Upper lobe of left lung (tissue), 6 donors: ENCODE measurements at regions not wholly inside any gene's neighbourhood (a gene's known extent, or its start where the extent isn't known, plus 50 kb on each side); places are given as distances from the start of the nearest gene placed in this dataset.
A peak's percentile ranks its signal among the peaks of the same experiment; 100 is the strongest.
"Not testable (repeated sequence)": the region's sequence is repeated elsewhere in the genome, so short reads cannot be mapped to it uniquely, and the experiment has no call there.

Experiments used
- ATAC-seq, 2 donors: fragments of 200-7000 bp; cut with Tn5 transposase; one replicate each; pipeline ENCODE4 v1.9.1; 2022; ENCODE audit warnings: mild to moderate bottlenecking in 2 of 2, moderate library complexity in 2 of 2; ENCODE audit not compliant: low FRiP score in 2 of 2
- DNase-seq, 2 donors: peaks; one replicate each; pipeline ENCODE4 v3.0.0-alpha.2; 2019 to 2020
- H3K27ac ChIP-seq, 4 donors: fragments of 200-600 bp; sonication (generic); one replicate each; pipeline ENCODE4 v1.5.1; 2016 to 2019
- H3K27me3 ChIP-seq, 4 donors: fragments of 200-600 bp; sonication (generic); one replicate each; pipeline ENCODE4 v1.5.1; 2017 to 2019
- H3K36me3 ChIP-seq, 4 donors: fragments of 200-600 bp; sonication (generic); one replicate each; pipeline ENCODE4 v1.5.1; 2016 to 2019
- H3K4me1 ChIP-seq, 4 donors: fragments of 200-600 bp; sonication (generic); one replicate each; pipeline ENCODE4 v1.5.1; 2018 to 2019
- H3K4me3 ChIP-seq, 4 donors: fragments of 200-600 bp; sonication (generic); one replicate each; pipeline ENCODE4 v1.5.1; 2017 to 2019; ENCODE audit warnings: mild to moderate bottlenecking in 2 of 4, moderate library complexity in 1 of 4
- H3K9me3 ChIP-seq, 4 donors: fragments of 200-600 bp; sonication (generic); one replicate each; pipeline ENCODE4 v1.5.1; 2018 to 2019
- EP300 ChIP-seq, 4 donors: sonication (generic); formaldehyde crosslinking; IDR thresholded peaks; one replicate each; pipeline ENCODE4 v1.5.1; 2017; ENCODE audit warnings: antibody characterized with exemption in 4 of 4, control low read depth in 2 of 4
- POLR2A ChIP-seq, 4 donors: fragments of 450-650 bp; IDR thresholded peaks; one replicate each; pipeline ENCODE4 v1.5.1; 2016 to 2017; ENCODE audit warnings: antibody characterized with exemption in 4 of 4, mild to moderate bottlenecking in 2 of 4
- POLR2AphosphoS5 ChIP-seq, 2 donors: sonication (generic); formaldehyde crosslinking; IDR thresholded peaks; one replicate each; pipeline ENCODE4 v1.5.1; 2017; ENCODE audit warnings: antibody characterized with exemption in 2 of 2
- whole genome bisulfite sequencing, 2 donors: methylation state at CpG; one replicate each; pipeline ENCODE4 v1.1.5; 2017 to 2018; 5-methylcytosine and 5-hydroxymethylcytosine counted together
- TF ChIP-seq, protein P1 (sequence below), 6 experiments: fragments of 450-650 bp in 4 of 6; fragments of 200-600 bp in 2 of 6; sonication (generic) in 2 of 6; IDR thresholded peaks; one replicate each; pipeline ENCODE4 v1.5.1; 2016 to 2019; ENCODE audit warnings: antibody characterized with exemption in 6 of 6
- donor health status: DM: no; HTN: no; CAD: no; lungs with moderate emphysema.
- donor health status: DM: no; HTN: yes; CAD: no; lungs with severe emphysema.

DNA sequence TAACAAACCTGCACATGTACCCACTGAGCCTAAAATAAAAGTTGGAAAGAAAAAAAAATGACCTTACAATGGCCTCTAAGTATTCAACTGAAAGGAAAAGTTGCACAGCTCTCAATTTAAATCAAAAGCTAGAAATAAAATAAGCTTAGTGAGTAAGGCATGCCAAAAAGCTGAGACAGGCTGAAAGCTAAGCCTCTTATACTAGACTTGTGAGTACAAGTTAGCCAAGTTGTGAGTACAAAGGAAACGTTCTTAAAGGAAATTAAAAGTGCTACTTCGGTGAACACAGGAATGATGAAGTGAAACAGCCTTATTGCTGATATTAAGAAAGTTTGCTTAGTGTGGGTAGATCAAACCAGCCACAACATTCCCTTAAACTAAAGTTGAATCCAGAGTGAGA lies 707.9 kb upstream of the PITX2 start:
- Histone ChIP-seq H3K9me3 (no peaks in the 10 kb centered on the region), H3K36me3 (no peaks in the 10 kb centered on the region), H3K27me3 (no peaks in the 10 kb centered on the region), H3K4me1 (no peaks in the 10 kb centered on the region), H3K27ac (no peak overlapping the region), H3K4me3 (no peak overlapping the region)
- ATAC-seq (no peak), DNase-seq (no peak)
- 52 to 55% methylated on average over 2 of the region's 2 CpGs for WGBS, 2 donors
- TF ChIP-seq, protein P1, sequence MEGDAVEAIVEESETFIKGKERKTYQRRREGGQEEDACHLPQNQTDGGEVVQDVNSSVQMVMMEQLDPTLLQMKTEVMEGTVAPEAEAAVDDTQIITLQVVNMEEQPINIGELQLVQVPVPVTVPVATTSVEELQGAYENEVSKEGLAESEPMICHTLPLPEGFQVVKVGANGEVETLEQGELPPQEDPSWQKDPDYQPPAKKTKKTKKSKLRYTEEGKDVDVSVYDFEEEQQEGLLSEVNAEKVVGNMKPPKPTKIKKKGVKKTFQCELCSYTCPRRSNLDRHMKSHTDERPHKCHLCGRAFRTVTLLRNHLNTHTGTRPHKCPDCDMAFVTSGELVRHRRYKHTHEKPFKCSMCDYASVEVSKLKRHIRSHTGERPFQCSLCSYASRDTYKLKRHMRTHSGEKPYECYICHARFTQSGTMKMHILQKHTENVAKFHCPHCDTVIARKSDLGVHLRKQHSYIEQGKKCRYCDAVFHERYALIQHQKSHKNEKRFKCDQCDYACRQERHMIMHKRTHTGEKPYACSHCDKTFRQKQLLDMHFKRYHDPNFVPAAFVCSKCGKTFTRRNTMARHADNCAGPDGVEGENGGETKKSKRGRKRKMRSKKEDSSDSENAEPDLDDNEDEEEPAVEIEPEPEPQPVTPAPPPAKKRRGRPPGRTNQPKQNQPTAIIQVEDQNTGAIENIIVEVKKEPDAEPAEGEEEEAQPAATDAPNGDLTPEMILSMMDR (IDR thresholded peaks at IDR 0.05) = no peak
- TF ChIP-seq POLR2AphosphoS5 (IDR thresholded peaks at IDR 0.05) (no peak), POLR2A (IDR thresholded peaks at IDR 0.05) (no peak), EP300 (IDR thresholded peaks at IDR 0.05) (no peak)

DNA sequence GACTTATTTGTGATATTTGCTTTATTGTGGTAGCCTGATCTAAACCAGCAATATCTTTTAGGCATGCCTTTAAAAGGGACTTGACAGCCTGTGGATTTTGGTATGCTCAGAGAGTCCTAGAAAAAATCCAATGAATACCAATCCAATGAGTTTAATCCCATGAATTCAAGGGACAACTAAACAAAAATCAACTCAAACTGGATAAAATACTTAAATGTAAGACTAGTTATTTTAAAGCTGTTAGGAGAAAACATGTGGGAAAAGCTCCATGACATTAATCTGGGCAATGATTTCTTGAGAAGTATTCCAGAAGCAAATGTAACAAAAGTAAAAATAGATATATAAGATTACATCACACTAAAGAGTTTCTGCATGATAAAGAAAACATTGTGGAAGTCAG lies 711.5 kb upstream of the PITX2 start:
- no peaks in the 10 kb centered on the region for H3K4me1 ChIP-seq
- H3K27me3 ChIP-seq = no peaks in the 10 kb centered on the region
- no peak for DNase-seq
- no peak overlapping the region for H3K4me3 ChIP-seq
- peaks cover 0 to 8% (median 0%) of the 10 kb centered on the region in 4 donors for H3K9me3 ChIP-seq
- no peak overlapping the region for H3K27ac ChIP-seq
- no peaks in the 10 kb centered on the region for H3K36me3 ChIP-seq
- no peak for ATAC-seq
- TF ChIP-seq EP300 (IDR thresholded peaks at IDR 0.05) (no peak), POLR2A (IDR thresholded peaks at IDR 0.05) (no peak), POLR2AphosphoS5 (IDR thresholded peaks at IDR 0.05) (no peak)
- TF ChIP-seq, protein P1 (IDR thresholded peaks at IDR 0.05) = no peak

DNA sequence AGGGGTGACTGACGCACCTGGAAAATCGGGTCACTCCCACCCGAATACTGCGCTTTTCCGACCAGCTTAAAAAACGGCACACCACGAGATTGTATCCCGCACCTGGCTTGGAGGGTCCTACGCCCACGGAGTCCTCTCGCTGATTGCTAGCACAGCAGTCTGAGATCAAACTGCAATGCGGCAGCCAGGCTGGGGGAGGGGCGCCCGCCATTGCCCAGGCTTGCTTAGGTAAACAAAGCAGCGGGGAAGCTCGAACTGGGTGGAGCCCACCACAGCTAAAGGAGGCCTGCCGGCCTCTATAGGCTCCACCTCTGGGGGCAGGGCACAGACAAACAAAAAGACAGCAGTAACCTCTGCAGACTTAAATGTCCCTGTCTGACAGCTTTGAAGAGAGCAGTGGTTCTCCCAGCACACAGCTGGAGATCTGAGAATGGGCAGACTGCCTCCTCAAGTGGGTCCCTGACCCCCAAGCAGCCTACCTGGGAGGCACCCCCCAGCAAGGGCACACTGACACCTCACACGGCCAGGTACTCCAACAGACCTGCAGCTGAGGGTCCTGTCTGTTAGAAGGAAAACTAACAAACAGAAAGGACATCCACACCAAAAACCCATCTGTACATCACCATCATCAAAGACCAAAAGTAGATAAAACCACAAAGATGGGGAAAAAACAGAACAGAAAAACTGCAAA lies 714.5 kb upstream of the PITX2 start:
- H3K9me3 ChIP-seq, ATAC-seq, H3K27ac ChIP-seq, H3K4me1 ChIP-seq, H3K27me3 ChIP-seq, H3K36me3 ChIP-seq, H3K4me3 ChIP-seq: not testable (repeated sequence)
- DNase-seq = peak in 1 of 2 donors; percentile 26
- WGBS, 2 donors = 64 to 82% methylated on average over 5 to 18 of the region's 18 CpGs

DNA sequence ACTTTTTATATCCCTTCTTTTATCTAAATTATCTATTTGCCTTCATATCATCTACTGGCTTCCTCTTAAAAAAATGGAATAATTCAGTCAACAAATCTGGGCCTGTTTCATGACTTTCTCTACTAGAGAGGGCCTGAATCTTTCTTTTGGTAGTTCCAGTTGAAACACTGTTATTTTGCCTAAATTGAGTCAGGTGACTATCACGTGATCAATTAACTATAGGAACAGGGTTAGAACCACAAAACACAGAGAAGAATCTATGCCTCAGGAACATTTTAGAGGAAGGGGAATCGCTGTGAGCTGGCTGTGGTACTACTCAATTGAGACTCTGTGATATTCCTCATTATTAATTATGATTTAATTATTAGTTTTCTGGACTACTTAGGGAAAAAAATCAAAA lies 736.7 kb upstream of the PITX2 start:
- H3K27ac ChIP-seq = no peak overlapping the region
- no peaks in the 10 kb centered on the region for H3K4me1 ChIP-seq
- no peaks in the 10 kb centered on the region for H3K27me3 ChIP-seq
- H3K4me3 ChIP-seq = no peak overlapping the region
- ATAC-seq (no peak), DNase-seq (no peak)
- no peak for TF ChIP-seq POLR2AphosphoS5 (IDR thresholded peaks at IDR 0.05)
- WGBS, 2 donors = 77 to 88% methylated on average over 2 of the region's 2 CpGs
- H3K9me3 ChIP-seq = no peaks in the 10 kb centered on the region
- no peaks in the 10 kb centered on the region for H3K36me3 ChIP-seq

DNA sequence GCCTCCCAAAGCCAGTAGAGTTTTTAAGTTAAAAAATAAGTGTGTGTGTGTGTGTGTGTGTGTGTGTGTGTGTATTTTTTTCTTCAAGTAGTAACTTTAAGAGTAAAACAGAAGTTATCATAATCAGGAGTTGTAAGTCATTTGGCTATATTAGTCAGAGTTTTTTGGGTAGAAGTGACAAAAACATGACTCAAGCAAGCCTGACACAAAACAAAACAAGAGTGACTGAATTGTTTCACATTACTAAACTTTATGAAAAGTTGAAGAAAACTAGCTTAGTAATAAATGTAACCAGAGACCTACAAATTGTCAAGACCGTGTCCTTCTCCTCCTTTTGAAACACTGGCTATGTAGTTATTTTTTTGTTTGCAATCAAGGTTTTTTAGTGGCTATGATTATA lies 738.0 kb upstream of the PITX2 start:
- no peak for DNase-seq
- 67 to 72% methylated on average over 1 of the region's 1 CpG for WGBS, 2 donors
- no peak overlapping the region for H3K27ac ChIP-seq
- no peak overlapping the region for H3K4me3 ChIP-seq
- TF ChIP-seq POLR2AphosphoS5 (IDR thresholded peaks at IDR 0.05) (no peak), EP300 (IDR thresholded peaks at IDR 0.05) (no peak), POLR2A (IDR thresholded peaks at IDR 0.05) (no peak)
- TF ChIP-seq, protein P1 (IDR thresholded peaks at IDR 0.05) = no peak
- no peaks in the 10 kb centered on the region for H3K27me3 ChIP-seq
- no peaks in the 10 kb centered on the region for H3K9me3 ChIP-seq
- H3K36me3 ChIP-seq = no peaks in the 10 kb centered on the region
- H3K4me1 ChIP-seq = no peaks in the 10 kb centered on the region
- ATAC-seq = no peak

DNA sequence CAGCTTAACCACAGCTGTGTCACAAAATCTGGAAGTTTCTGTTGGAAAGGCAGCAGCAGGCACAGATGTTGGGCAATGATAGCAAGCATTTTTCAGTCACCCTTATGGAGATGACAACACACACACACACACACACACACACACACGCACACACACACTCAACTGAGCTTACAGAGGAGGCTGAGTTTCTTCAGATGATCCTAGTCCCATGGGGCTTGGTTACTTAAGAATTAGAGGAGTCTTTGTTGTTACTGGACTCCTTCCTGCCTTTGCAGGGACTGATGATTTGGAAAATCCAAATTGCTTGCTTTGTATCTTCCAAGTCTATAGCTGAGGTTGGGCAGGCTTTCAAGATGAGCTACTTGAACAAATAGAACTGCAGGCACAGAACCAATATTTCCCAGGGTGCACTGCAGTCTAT lies 740.1 kb upstream of the PITX2 start:
- no peaks in the 10 kb centered on the region for H3K4me1 ChIP-seq
- DNase-seq = no peak
- peak in 1 of 2 donors; percentile 40 for ATAC-seq

DNA sequence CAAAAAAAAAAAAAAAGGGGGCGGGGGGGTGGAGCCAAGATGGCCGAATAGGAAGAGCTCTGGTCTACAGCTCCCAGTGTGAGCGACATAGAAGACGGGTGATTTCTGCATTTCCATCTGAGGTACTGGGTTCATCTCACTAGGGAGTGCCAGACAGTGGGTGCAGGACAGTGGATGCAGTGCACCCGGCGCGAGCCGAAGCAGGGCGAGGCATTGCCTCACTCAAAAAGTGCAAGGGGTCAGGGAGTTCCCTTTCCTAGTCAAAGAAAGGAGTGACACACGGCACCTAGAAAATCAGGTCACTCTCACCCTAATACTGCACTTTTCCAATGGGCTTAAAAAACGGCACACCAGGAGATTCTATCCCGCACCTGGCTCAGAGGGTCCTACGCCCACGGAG lies 755.0 kb upstream of the PITX2 start:
- ATAC-seq, H3K4me3 ChIP-seq, H3K27ac ChIP-seq, H3K9me3 ChIP-seq, H3K36me3 ChIP-seq, H3K4me1 ChIP-seq, H3K27me3 ChIP-seq: not testable (repeated sequence)
- peak in 1 of 2 donors; percentile 46 for DNase-seq
- WGBS, 2 donors = 90 to 93% methylated on average over 14 of the region's 14 CpGs

More for the DNA sequence above, 740.1 kb upstream of the PITX2 start:
- Histone ChIP-seq H3K4me3 (no peak overlapping the region), H3K27ac (no peak overlapping the region), H3K36me3 (no peaks in the 10 kb centered on the region), H3K27me3 (no peaks in the 10 kb centered on the region), H3K9me3 (no peaks in the 10 kb centered on the region)
- WGBS, 2 donors = 50 to 86% methylated on average over 1 of the region's 1 CpG
- TF ChIP-seq EP300 (IDR thresholded peaks at IDR 0.05) (no peak), POLR2AphosphoS5 (IDR thresholded peaks at IDR 0.05) (no peak), POLR2A (IDR thresholded peaks at IDR 0.05) (no peak)
- TF ChIP-seq, protein P1 (IDR thresholded peaks at IDR 0.05) = no peak
